LNCAP (cell line): ENCODE measurements at regions not wholly inside any gene's neighbourhood (a gene's known extent, or its start where the extent isn't known, plus 50 kb on each side); places are given as distances from the start of the nearest gene placed in this dataset.

Experiments used
- CTCF ChIP-seq: fragments of 450-650 bp; IDR thresholded peaks from 2 replicates; pipeline ENCODE4 v1.5.1; 2017; ENCODE audit warnings: mild to moderate bottlenecking

- no peak for TF ChIP-seq CTCF
Observed at GRCh38 chr7:82528577-82529310, 85.2 kb upstream of the CACNA2D1 start.

GRCh38 chr7:82527851-82528250 lies 84.3 kb upstream of the CACNA2D1 start:
- TF ChIP-seq CTCF, result no peak

GRCh38 chr7:82521906-82522445 lies 78.4 kb upstream of the CACNA2D1 start:
- no peak for TF ChIP-seq CTCF

GRCh38 chr7:82517050-82517449 lies 73.5 kb upstream of the CACNA2D1 start:
- TF ChIP-seq CTCF, result no peak

- TF ChIP-seq CTCF, result no peak
Observed at GRCh38 chr7:82511542-82511941, 68.0 kb upstream of the CACNA2D1 start.

- TF ChIP-seq CTCF, result no peak
Observed at GRCh38 chr7:82507976-82508677, 64.5 kb upstream of the CACNA2D1 start.

GRCh38 chr7:82507365-82507975 lies 63.9 kb upstream of the CACNA2D1 start:
- no peak for TF ChIP-seq CTCF
